ENCODE measurements at regions not wholly inside any gene's neighbourhood (a gene's known extent, or its start where the extent isn't known, plus 50 kb on each side); places are given as distances from the start of the nearest gene placed in this dataset.

GRCh38 chr7:52450816-52451215 is 584.6 kb upstream of the POM121L12 start:
- TF ChIP-seq CTCF (IDR thresholded peaks at IDR 0.05) (no peak), POLR2AphosphoS5 (IDR thresholded peaks at IDR 0.05) (no peak)
